ENCODE measurements at regions not wholly inside any gene's neighbourhood (a gene's known extent, or its start where the extent isn't known, plus 50 kb on each side); places are given as distances from the start of the nearest gene placed in this dataset.

DNA sequence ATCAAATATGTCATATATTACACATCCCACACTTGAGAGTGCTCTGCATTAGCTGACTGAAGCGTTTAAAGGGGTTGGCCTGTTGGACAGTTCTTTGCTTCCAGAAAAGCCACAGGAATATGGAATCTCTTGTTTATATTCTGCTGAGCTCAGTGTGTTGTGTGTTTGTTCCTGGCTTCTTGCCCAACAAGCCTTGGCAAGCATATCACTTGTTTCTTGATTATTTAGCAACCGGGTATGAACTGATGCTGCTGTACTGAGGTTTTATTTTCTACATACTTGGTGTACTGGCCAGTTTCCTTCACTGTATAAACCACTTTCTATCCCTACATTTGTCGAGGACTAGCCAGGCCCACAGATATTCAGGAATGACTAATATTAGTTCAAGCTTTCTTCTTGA, 378.9 kb downstream of the KCTD16 start:
- CTCF ChIA-PET (ENCODE audit: low intra/inter-chr PET ratio): no interaction called here
- ATAC-seq (no peak), FAIRE-seq (no peak), DNase-seq (ENCODE audit: extremely low read depth in 1 of 4, low spot score in 3 of 4) (no peak)
- no peak overlapping the region for H3K4me3 ChIP-seq
- H3K27me3 ChIP-seq (ENCODE audit: control insufficient read depth in 2 of 2, insufficient read depth in 2 of 2, low read length in 2 of 2): no peaks in the 10 kb centered on the region
- no TSS peak for BruUV-seq (replicated peaks)
- no peak overlapping the region for H3K27ac ChIP-seq (ENCODE audit: extremely low read depth, low read depth, low read length)
- no peak overlapping the region for H3K4me2 ChIP-seq (ENCODE audit: insufficient read depth, low read length)
- H3K9me1 ChIP-seq (ENCODE audit: control insufficient read depth, insufficient read depth, low read length): no peaks in the 10 kb centered on the region
- no peaks in the 10 kb centered on the region for H3K36me3 ChIP-seq (ENCODE audit: control insufficient read depth, insufficient read depth, low read length)
- H3K79me2 ChIP-seq (ENCODE audit: control insufficient read depth, insufficient read depth, low read length): no peaks in the 10 kb centered on the region
- POLR2A ChIA-PET: interaction anchor here (0.7 kb wide), 1 partner anchor 142 kb away, joined by 3 read pairs; no protein-coding TSS in a partner anchor
- no peak overlapping the region for H3K9ac ChIP-seq (ENCODE audit: insufficient read depth in 1 of 2, low read depth in 2 of 2, low read length in 2 of 2)
- no peaks in the 10 kb centered on the region for H4K20me1 ChIP-seq (replicated peaks; ENCODE audit: control insufficient read depth, insufficient read depth, low read length)
- no peak overlapping the region for H2AFZ ChIP-seq (ENCODE audit: low read depth, low read length)
- intact Hi-C loops (cut with micrococcal nuclease): no loop called here
- WGBS (ENCODE audit: insufficient coverage, low coverage, missing lambda C conversion rate): 0% methylated on average over 3 of the region's 3 CpGs
- no peaks in the 10 kb centered on the region for H3K9me3 ChIP-seq (replicated peaks; ENCODE audit: control insufficient read depth, insufficient read depth, low read depth, low read length)
- in situ Hi-C loops (cut with MboI): no loop called here
- no peaks in the 10 kb centered on the region for H3K4me1 ChIP-seq (replicated peaks in 1 of 2; ENCODE audit: control insufficient read depth in 2 of 2, insufficient read depth in 2 of 2, low read length in 2 of 2)
- TF ChIP-seq NELFE (IDR thresholded peaks at IDR 0.05; ENCODE audit: insufficient read depth, insufficient read length): no peak
- TF ChIP-seq, protein P1, sequence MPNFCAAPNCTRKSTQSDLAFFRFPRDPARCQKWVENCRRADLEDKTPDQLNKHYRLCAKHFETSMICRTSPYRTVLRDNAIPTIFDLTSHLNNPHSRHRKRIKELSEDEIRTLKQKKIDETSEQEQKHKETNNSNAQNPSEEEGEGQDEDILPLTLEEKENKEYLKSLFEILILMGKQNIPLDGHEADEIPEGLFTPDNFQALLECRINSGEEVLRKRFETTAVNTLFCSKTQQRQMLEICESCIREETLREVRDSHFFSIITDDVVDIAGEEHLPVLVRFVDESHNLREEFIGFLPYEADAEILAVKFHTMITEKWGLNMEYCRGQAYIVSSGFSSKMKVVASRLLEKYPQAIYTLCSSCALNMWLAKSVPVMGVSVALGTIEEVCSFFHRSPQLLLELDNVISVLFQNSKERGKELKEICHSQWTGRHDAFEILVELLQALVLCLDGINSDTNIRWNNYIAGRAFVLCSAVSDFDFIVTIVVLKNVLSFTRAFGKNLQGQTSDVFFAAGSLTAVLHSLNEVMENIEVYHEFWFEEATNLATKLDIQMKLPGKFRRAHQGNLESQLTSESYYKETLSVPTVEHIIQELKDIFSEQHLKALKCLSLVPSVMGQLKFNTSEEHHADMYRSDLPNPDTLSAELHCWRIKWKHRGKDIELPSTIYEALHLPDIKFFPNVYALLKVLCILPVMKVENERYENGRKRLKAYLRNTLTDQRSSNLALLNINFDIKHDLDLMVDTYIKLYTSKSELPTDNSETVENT (CRISPR knock-in tag; IDR thresholded peaks at IDR 0.05): no peak
- TF ChIP-seq MED1 (CRISPR knock-in tag; IDR thresholded peaks at IDR 0.05; ENCODE audit: borderline replicate concordance): no peak
- TF ChIP-seq MTA1 (IDR thresholded peaks at IDR 0.05; ENCODE audit: borderline replicate concordance): no peak
- no peak for TF ChIP-seq MIER1 (IDR thresholded peaks at IDR 0.05; ENCODE audit: low read depth)
- TF ChIP-seq SMAD4 (CRISPR knock-in tag; conservative IDR thresholded peaks at IDR 0.05): no peak
- TF ChIP-seq, protein P2, sequence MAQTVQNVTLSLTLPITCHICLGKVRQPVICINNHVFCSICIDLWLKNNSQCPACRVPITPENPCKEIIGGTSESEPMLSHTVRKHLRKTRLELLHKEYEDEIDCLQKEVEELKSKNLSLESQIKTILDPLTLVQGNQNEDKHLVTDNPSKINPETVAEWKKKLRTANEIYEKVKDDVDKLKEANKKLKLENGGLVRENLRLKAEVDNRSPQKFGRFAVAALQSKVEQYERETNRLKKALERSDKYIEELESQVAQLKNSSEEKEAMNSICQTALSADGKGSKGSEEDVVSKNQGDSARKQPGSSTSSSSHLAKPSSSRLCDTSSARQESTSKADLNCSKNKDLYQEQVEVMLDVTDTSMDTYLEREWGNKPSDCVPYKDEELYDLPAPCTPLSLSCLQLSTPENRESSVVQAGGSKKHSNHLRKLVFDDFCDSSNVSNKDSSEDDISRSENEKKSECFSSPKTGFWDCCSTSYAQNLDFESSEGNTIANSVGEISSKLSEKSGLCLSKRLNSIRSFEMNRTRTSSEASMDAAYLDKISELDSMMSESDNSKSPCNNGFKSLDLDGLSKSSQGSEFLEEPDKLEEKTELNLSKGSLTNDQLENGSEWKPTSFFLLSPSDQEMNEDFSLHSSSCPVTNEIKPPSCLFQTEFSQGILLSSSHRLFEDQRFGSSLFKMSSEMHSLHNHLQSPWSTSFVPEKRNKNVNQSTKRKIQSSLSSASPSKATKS (CRISPR knock-in tag; IDR thresholded peaks at IDR 0.05): no peak
- TF ChIP-seq, protein P3, sequence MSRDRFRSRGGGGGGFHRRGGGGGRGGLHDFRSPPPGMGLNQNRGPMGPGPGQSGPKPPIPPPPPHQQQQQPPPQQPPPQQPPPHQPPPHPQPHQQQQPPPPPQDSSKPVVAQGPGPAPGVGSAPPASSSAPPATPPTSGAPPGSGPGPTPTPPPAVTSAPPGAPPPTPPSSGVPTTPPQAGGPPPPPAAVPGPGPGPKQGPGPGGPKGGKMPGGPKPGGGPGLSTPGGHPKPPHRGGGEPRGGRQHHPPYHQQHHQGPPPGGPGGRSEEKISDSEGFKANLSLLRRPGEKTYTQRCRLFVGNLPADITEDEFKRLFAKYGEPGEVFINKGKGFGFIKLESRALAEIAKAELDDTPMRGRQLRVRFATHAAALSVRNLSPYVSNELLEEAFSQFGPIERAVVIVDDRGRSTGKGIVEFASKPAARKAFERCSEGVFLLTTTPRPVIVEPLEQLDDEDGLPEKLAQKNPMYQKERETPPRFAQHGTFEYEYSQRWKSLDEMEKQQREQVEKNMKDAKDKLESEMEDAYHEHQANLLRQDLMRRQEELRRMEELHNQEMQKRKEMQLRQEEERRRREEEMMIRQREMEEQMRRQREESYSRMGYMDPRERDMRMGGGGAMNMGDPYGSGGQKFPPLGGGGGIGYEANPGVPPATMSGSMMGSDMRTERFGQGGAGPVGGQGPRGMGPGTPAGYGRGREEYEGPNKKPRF (IDR thresholded peaks at IDR 0.05; ENCODE audit: low read depth, low read length): no peak
- TF ChIP-seq, protein P4, sequence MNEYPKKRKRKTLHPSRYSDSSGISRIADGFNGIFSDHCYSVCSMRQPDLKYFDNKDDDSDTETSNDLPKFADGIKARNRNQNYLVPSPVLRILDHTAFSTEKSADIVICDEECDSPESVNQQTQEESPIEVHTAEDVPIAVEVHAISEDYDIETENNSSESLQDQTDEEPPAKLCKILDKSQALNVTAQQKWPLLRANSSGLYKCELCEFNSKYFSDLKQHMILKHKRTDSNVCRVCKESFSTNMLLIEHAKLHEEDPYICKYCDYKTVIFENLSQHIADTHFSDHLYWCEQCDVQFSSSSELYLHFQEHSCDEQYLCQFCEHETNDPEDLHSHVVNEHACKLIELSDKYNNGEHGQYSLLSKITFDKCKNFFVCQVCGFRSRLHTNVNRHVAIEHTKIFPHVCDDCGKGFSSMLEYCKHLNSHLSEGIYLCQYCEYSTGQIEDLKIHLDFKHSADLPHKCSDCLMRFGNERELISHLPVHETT (CRISPR knock-in tag; conservative IDR thresholded peaks at IDR 0.05 in 1 of 2, IDR thresholded peaks at IDR 0.05 in 1 of 2): no peak
- no peak for TF ChIP-seq NUFIP1 (IDR thresholded peaks at IDR 0.05; ENCODE audit: partially characterized antibody)
- no peak for TF ChIP-seq CCAR2 (IDR thresholded peaks at IDR 0.05; ENCODE audit: low read depth, low read length)
- no peak for TF ChIP-seq ZNF384 (IDR thresholded peaks at IDR 0.05; ENCODE audit: low read depth, low read length)
- TF ChIP-seq, protein P5, sequence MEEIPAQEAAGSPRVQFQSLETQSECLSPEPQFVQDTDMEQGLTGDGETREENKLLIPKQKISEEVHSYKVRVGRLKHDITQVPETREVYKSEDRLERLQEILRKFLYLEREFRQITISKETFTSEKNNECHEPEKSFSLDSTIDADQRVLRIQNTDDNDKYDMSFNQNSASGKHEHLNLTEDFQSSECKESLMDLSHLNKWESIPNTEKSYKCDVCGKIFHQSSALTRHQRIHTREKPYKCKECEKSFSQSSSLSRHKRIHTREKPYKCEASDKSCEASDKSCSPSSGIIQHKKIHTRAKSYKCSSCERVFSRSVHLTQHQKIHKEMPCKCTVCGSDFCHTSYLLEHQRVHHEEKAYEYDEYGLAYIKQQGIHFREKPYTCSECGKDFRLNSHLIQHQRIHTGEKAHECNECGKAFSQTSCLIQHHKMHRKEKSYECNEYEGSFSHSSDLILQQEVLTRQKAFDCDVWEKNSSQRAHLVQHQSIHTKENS (CRISPR knock-in tag; IDR thresholded peaks at IDR 0.05): no peak

Data from K562 (cell line).